HepG2 (cell line): ENCODE measurements at regions not wholly inside any gene's neighbourhood (a gene's known extent, or its start where the extent isn't known, plus 50 kb on each side); places are given as distances from the start of the nearest gene placed in this dataset.

Experiments used
- NFE2L1 ChIP-seq: sonication (generic); formaldehyde crosslinking; IDR thresholded peaks from 2 replicates; pipeline ENCODE4 v1.4.0; 2020; ENCODE audit warnings: missing genetic modification reagents, mild to moderate bottlenecking, borderline replicate concordance
- POLR2A ChIP-seq, 2 experiments: IDR thresholded peaks; 2 replicates each; pipeline ENCODE4 v1.6.1; 2011; ENCODE audit warnings: low read depth in 2 of 2, low read length in 2 of 2, mild to moderate bottlenecking in 1 of 2, moderate library complexity in 1 of 2; ENCODE audit not compliant: insufficient read depth in 1 of 2
- POLR2AphosphoS5 ChIP-seq: IDR thresholded peaks from 2 replicates; pipeline ENCODE4 v1.6.1; 2012; ENCODE audit warnings: low read depth, low read length
- PREB ChIP-seq: sonication (generic); formaldehyde crosslinking; IDR thresholded peaks from 2 replicates; pipeline ENCODE4 v1.4.0; 2020; ENCODE audit warnings: missing genetic modification reagents
- SRSF1 ChIP-seq: fragments of 200-400 bp; formaldehyde crosslinking; optimal IDR thresholded peaks from 2 replicates; pipeline ENCODE3; 2017; ENCODE audit warnings: mild to moderate bottlenecking, low read depth, low read length, moderate library complexity
- ZBTB8A ChIP-seq: sonication (generic); formaldehyde crosslinking; IDR thresholded peaks from 2 replicates; pipeline ENCODE4 v1.4.0; 2020; ENCODE audit warnings: mild to moderate bottlenecking, low read depth, missing genetic modification reagents, borderline replicate concordance
- TF ChIP-seq, protein P1 (sequence below): sonication (generic); formaldehyde crosslinking; conservative IDR thresholded peaks from 2 replicates; pipeline ENCODE4 v1.8.0; 2022; ENCODE audit warnings: mild to moderate bottlenecking, moderate library complexity, missing genetic modification reagents

DNA sequence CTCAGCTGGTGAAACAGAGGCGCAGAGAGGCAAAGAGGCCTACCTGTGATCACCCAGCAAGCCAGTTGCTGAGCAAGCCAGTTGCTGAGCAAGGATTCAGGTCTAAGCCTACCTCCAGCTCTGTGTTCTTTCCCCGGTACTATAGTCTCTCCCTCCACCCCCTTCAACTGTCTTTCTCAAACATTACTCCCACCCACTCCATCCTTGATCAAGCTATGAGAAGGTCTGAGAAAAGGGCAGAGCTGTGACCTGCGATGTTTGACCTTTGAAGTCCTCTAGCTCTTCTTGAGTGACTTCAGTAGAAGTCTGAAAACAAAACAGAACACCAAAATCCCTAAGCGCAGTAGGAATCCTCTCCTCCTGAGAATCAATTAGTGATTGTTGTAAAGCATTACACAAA lies 665.2 kb upstream of the ID2 start:
- TF ChIP-seq POLR2A (IDR thresholded peaks at IDR 0.05; ENCODE audit: insufficient read depth in 1 of 2, low read depth in 2 of 2, low read length in 2 of 2), result no peak
- no peak for TF ChIP-seq PREB
- TF ChIP-seq NFE2L1, result no peak
- no peak for TF ChIP-seq SRSF1
- TF ChIP-seq, protein P1, sequence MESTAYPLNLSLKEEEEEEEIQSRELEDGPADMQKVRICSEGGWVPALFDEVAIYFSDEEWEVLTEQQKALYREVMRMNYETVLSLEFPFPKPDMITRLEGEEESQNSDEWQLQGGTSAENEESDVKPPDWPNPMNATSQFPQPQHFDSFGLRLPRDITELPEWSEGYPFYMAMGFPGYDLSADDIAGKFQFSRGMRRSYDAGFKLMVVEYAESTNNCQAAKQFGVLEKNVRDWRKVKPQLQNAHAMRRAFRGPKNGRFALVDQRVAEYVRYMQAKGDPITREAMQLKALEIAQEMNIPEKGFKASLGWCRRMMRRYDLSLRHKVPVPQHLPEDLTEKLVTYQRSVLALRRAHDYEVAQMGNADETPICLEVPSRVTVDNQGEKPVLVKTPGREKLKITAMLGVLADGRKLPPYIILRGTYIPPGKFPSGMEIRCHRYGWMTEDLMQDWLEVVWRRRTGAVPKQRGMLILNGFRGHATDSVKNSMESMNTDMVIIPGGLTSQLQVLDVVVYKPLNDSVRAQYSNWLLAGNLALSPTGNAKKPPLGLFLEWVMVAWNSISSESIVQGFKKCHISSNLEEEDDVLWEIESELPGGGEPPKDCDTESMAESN, result no peak
- no peak for TF ChIP-seq ZBTB8A (CRISPR knock-in tag)
- no peak for TF ChIP-seq POLR2AphosphoS5
